ENCODE measurements at regions not wholly inside any gene's neighbourhood (a gene's known extent, or its start where the extent isn't known, plus 50 kb on each side); places are given as distances from the start of the nearest gene placed in this dataset.

DNA sequence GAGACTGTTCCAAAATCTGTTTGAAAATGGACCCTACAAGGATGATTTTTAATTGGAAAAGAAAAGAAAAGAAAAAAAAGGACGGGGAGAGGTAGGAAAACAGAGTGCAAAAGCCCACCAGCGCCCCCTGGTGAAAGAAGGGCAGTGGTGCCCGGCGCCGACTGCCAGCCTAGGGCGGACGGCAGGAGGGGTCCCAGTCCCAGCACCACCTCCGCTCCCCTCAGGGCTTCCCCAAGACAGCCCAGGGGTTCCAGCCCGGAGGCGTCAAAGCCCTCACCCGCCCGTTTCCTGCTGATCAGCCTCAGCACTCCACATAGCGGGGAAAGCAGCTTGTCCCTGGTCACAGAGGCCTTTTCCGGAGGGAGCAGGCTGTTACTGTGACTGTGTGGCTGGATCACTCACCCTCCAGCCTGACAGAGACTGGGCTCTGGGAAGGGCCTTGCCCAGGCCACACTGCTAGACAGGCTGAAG, 213.9 kb downstream of the TFCP2L1 start:
- no peak for TF ChIP-seq TAF1 (IDR thresholded peaks at IDR 0.05; ENCODE audit: borderline replicate concordance, insufficient read depth, low read length)
- no peak for TF ChIP-seq POLR2AphosphoS5 (IDR thresholded peaks at IDR 0.05; ENCODE audit: low read depth, low read length)
- TF ChIP-seq SIN3A (IDR thresholded peaks at IDR 0.05; ENCODE audit: borderline replicate concordance, insufficient read depth, low read length) = no peak
